IMR-90 (cell line): ENCODE measurements at regions not wholly inside any gene's neighbourhood (a gene's known extent, or its start where the extent isn't known, plus 50 kb on each side); places are given as distances from the start of the nearest gene placed in this dataset.

Experiments
- ATAC-seq: fragments of 200-7000 bp; cut with Tn5 transposase; 2 replicates; pipeline ENCODE4 v1.9.1; 2020; ENCODE audit warnings: low read depth, mild to moderate bottlenecking, moderate library complexity
- BruUV-seq: library from RNA; stranded (reverse); fragments of 400-500 nt; replicated peaks from 2 replicates; lab custom pipeline; 2021; lab: Mats Ljungman, UMichigan
- CTCF ChIA-PET: fragments of 300-600 bp; formaldehyde crosslinking; extraction: SDS; loops from one replicate; lab custom pipeline; 2021; ENCODE audit warnings: antibody characterized with exemption; lab: Yijun Ruan, JAX
- POLR2A ChIA-PET: fragments of 300-600 bp; sonication (Branson Sonifier 250); formaldehyde crosslinking; loops from one replicate; lab custom pipeline; 2022; ENCODE audit warnings: antibody characterized with exemption; ENCODE audit not compliant: unreplicated experiment; lab: Charles Lee
- DNase-seq: peaks from one replicate; pipeline ENCODE4 v3.0.0; 2013
- H2AFZ ChIP-seq: replicated peaks from 2 replicates; pipeline ENCODE3; 2013; ENCODE audit warnings: low read length, mild to moderate bottlenecking; ENCODE audit not compliant: poor library complexity
- H2AK5ac ChIP-seq: 2 replicates; pipeline ENCODE4 v1.6.1; 2013; ENCODE audit warnings: low read depth, low read length, inconsistent platforms
- H2AK9ac ChIP-seq: replicated peaks from 2 replicates; pipeline ENCODE3; 2013; ENCODE audit warnings: mild to moderate bottlenecking, low read depth, low read length, moderate library complexity; ENCODE audit not compliant: poor library complexity
- H2BK120ac ChIP-seq: 2 replicates; pipeline ENCODE4 v1.6.1; 2013; ENCODE audit warnings: low read depth, low read length, inconsistent platforms
- H2BK15ac ChIP-seq: 3 replicates; pipeline ENCODE4 v1.6.1; 2013; ENCODE audit warnings: low read depth, low read length, inconsistent platforms
- H2BK20ac ChIP-seq: 2 replicates; pipeline ENCODE4 v1.6.1; 2013; ENCODE audit warnings: low read depth, mild to moderate bottlenecking, inconsistent platforms, low read length, moderate library complexity
- H2BK5ac ChIP-seq: 2 replicates; pipeline ENCODE4 v1.6.1; 2013; ENCODE audit warnings: mild to moderate bottlenecking, low read depth, low read length, inconsistent platforms; ENCODE audit not compliant: poor library complexity, severe bottlenecking
- H3K14ac ChIP-seq: replicated peaks from 2 replicates; pipeline ENCODE4 v1.6.1; 2013; ENCODE audit warnings: low read depth, low read length, inconsistent platforms
- H3K18ac ChIP-seq: 2 replicates; pipeline ENCODE4 v1.6.1; 2013; ENCODE audit warnings: low read depth, low read length, control low read depth
- H3K23ac ChIP-seq: 2 replicates; pipeline ENCODE4 v1.6.1; 2013; ENCODE audit warnings: low read depth, low read length, inconsistent platforms
- H3K27ac ChIP-seq: 2 replicates; pipeline ENCODE4 v1.5.1; 2013; ENCODE audit warnings: mild to moderate bottlenecking, control low read depth, low read length; ENCODE audit not compliant: insufficient read depth
- H3K27me3 ChIP-seq: 2 replicates; pipeline ENCODE4 v1.6.1; 2013; ENCODE audit warnings: low read length; ENCODE audit not compliant: control insufficient read depth, insufficient read depth
- H3K36me3 ChIP-seq: 2 replicates; pipeline ENCODE4 v1.6.1; 2013; ENCODE audit warnings: low read length, mixed read lengths; ENCODE audit not compliant: control insufficient read depth, insufficient read depth
- H3K4ac ChIP-seq: 2 replicates; pipeline ENCODE4 v1.6.1; 2013; ENCODE audit warnings: low read depth, low read length, inconsistent platforms
- H3K4me1 ChIP-seq: 2 replicates; pipeline ENCODE4 v1.6.1; 2013; ENCODE audit warnings: low read length, mixed read lengths; ENCODE audit not compliant: control insufficient read depth, insufficient read depth
- H3K4me2 ChIP-seq: 2 replicates; pipeline ENCODE4 v1.6.1; 2013; ENCODE audit warnings: low read depth, mild to moderate bottlenecking, control low read depth, low read length, moderate library complexity
- H3K4me3 ChIP-seq: 2 replicates; pipeline ENCODE4 v1.5.1; 2013; ENCODE audit warnings: low read depth, mild to moderate bottlenecking, control low read depth, low read length, moderate library complexity; ENCODE audit not compliant: insufficient read depth
- H3K56ac ChIP-seq: 2 replicates; pipeline ENCODE4 v1.6.1; 2013; ENCODE audit warnings: low read length, inconsistent platforms; ENCODE audit not compliant: insufficient read depth; ENCODE audit errors: extremely low read depth
- H3K79me1 ChIP-seq, 2 experiments: 2 replicates each; pipeline ENCODE4 v1.6.1; 2013; ENCODE audit warnings: low read length in 2 of 2, inconsistent platforms in 1 of 2, low read depth in 1 of 2
- H3K9ac ChIP-seq: 2 replicates; pipeline ENCODE4 v1.6.1; 2013; ENCODE audit warnings: low read depth, low read length, control low read depth
- H3K9me1 ChIP-seq: 2 replicates; pipeline ENCODE4 v1.6.1; 2013; ENCODE audit warnings: low read length, inconsistent platforms; ENCODE audit not compliant: insufficient read depth
- H3K9me3 ChIP-seq: 2 replicates; pipeline ENCODE4 v1.6.1; 2013; ENCODE audit warnings: low read length; ENCODE audit not compliant: control insufficient read depth, insufficient read depth
- H4K20me1 ChIP-seq: 2 replicates; pipeline ENCODE4 v1.6.1; 2013; ENCODE audit warnings: low read length, inconsistent platforms; ENCODE audit not compliant: insufficient read depth
- H4K5ac ChIP-seq: 2 replicates; pipeline ENCODE4 v1.6.1; 2013; ENCODE audit warnings: mild to moderate bottlenecking, low read depth, low read length, control low read depth
- H4K8ac ChIP-seq, 2 experiments: 2 replicates each; pipeline ENCODE4 v1.6.1; 2013; ENCODE audit warnings: low read depth in 2 of 2, low read length in 2 of 2, control low read depth in 1 of 2, inconsistent platforms in 1 of 2
- H4K91ac ChIP-seq: 2 replicates; pipeline ENCODE4 v1.6.1; 2013; ENCODE audit warnings: low read depth, low read length, inconsistent platforms; ENCODE audit not compliant: insufficient read depth
- MAFK ChIP-seq: IDR thresholded peaks from 2 replicates; pipeline ENCODE4 v1.6.1; 2012; ENCODE audit warnings: low read depth, low read length, improper control_type of control experiment
- MAZ ChIP-seq: IDR thresholded peaks from 2 replicates; pipeline ENCODE4 v1.6.1; 2012; ENCODE audit warnings: low read depth, mild to moderate bottlenecking, low read length, improper control_type of control experiment, moderate library complexity, borderline replicate concordance
- MXI1 ChIP-seq: IDR thresholded peaks from 2 replicates; pipeline ENCODE4 v1.6.1; 2012; ENCODE audit warnings: low read depth, mild to moderate bottlenecking, low read length, moderate library complexity, borderline replicate concordance
- NFE2L2 ChIP-seq: fragments of 150-350 bp; IDR thresholded peaks from 2 replicates; pipeline ENCODE4 v1.6.1; 2016; ENCODE audit warnings: low read depth, mild to moderate bottlenecking, low read length
- RCOR1 ChIP-seq: IDR thresholded peaks from 2 replicates; pipeline ENCODE4 v1.6.1; 2012; ENCODE audit warnings: mild to moderate bottlenecking, low read length, improper control_type of control experiment; ENCODE audit not compliant: insufficient replicate concordance
- SMC3 ChIP-seq: fragments of 150-350 bp; IDR thresholded peaks from 2 replicates; pipeline ENCODE4 v1.6.1; 2016; ENCODE audit warnings: low read depth, mild to moderate bottlenecking, antibody characterized with exemption, low read length, moderate library complexity
- WGBS, 2 experiments: methylation state at CpG; one replicate each; pipeline versions ENCODE4 v1.1.5 to v1.1.7; 2013; ENCODE audit warnings: missing lambda C conversion rate in 2 of 2; ENCODE audit not compliant: insufficient read length in 1 of 2; ENCODE audit errors: extremely low coverage in 2 of 2; 5-methylcytosine and 5-hydroxymethylcytosine counted together
- dilution Hi-C: fragments of 300-500 bp; cut with HindIII; formaldehyde crosslinking; loops from one replicate; pipeline ENCODE4 v1.14.3; 2018; ENCODE audit warnings: low sequenced_read_pairs; ENCODE audit not compliant: unreplicated experiment
- in situ Hi-C: fragments of 300-500 bp; cut with MboI; formaldehyde crosslinking; loops from 3 replicates; pipeline ENCODE4 v1.14.3; 2019; ENCODE audit warnings: low sequenced_read_pairs, inconsistent platforms, mixed read lengths
- intact Hi-C: fragments of 100-400 bp; cut with micrococcal nuclease; formaldehyde crosslinking; loops from 2 replicates; pipeline ENCODE4 v1.10.0; 2022

DNA sequence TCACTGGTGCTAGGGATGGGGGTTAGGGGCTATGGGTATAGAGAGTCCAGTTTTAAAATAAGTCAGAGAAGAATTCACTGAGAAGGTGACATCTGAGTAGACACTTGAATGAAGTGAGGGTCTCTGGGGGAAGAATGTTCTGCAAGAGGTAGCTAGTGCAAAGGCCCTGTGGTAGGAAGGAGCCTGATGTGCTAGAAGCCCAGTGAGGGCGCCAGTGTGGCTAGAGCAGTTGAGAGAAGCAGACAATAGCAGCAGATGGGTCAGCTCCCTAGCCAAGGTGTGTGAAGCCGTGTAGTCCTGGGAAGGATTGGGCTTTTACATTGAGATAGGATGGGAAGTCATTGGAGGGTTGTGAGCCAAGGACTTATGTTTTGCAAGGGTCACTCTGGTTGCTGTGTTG lies 105.8 kb upstream of the PELI1 start:
- no peak overlapping the region for H3K4me3 ChIP-seq
- H2AFZ ChIP-seq: no peak overlapping the region
- intact Hi-C loops (no loop called here), in situ Hi-C loops (no loop called here), dilution Hi-C loops (no loop called here)
- POLR2A ChIA-PET: no interaction called here
- CTCF ChIA-PET: no interaction called here
- ATAC-seq (no peak), DNase-seq (no peak)
- no peak overlapping the region for H3K27ac ChIP-seq
- H4K20me1 ChIP-seq: no peaks in the 10 kb centered on the region
- TF ChIP-seq MAZ (no peak), MAFK (no peak), NFE2L2 (no peak), MXI1 (no peak), SMC3 (no peak), RCOR1 (no peak)
- H3K4me2 ChIP-seq: no peak overlapping the region
- H4K8ac ChIP-seq: no peak overlapping the region
- H3K9me3 ChIP-seq: no peaks in the 10 kb centered on the region
- H3K4me1 ChIP-seq: no peaks in the 10 kb centered on the region
- no peak overlapping the region for H3K14ac ChIP-seq
- H3K56ac ChIP-seq: no peak overlapping the region
- H3K23ac ChIP-seq: no peak overlapping the region
- no peak overlapping the region for H2BK5ac ChIP-seq
- H3K9me1 ChIP-seq: no peaks in the 10 kb centered on the region
- no CpG with 5 or more reads among the region's 2 CpGs for WGBS, 2 experiments
- no peaks in the 10 kb centered on the region for H3K36me3 ChIP-seq
- H3K9ac ChIP-seq: no peak overlapping the region
- H3K4ac ChIP-seq: no peak overlapping the region
- no TSS peak for BruUV-seq
- H3K18ac ChIP-seq: no peak overlapping the region
- no peaks in the 10 kb centered on the region for H3K79me1 ChIP-seq
- no peak overlapping the region for H2AK9ac ChIP-seq
- H4K5ac ChIP-seq: no peak overlapping the region
- H2BK20ac ChIP-seq: no peak overlapping the region
- H2AK5ac ChIP-seq: no peak overlapping the region
- H3K27me3 ChIP-seq: peaks cover 23% of the 10 kb centered on the region
- no peak overlapping the region for H2BK120ac ChIP-seq
- no peak overlapping the region for H4K91ac ChIP-seq
- no peak overlapping the region for H2BK15ac ChIP-seq
